Neuronal stem cell (in vitro differentiated cells): ENCODE measurements at regions not wholly inside any gene's neighbourhood (a gene's known extent, or its start where the extent isn't known, plus 50 kb on each side); places are given as distances from the start of the nearest gene placed in this dataset.
"Not testable (repeated sequence)": the region's sequence is repeated elsewhere in the genome, so short reads cannot be mapped to it uniquely, and the experiment has no call there.

Experiments
- DNase-seq: peaks from one replicate; pipeline ENCODE4 v3.0.0-alpha.2; 2013; ENCODE audit warnings: low spot score
- H2AFZ ChIP-seq: one replicate; pipeline ENCODE4 v1.6.1; 2013; ENCODE audit warnings: mild to moderate bottlenecking, low read length, inconsistent platforms
- H2AK5ac ChIP-seq: 2 replicates; pipeline ENCODE4 v1.6.1; 2013; ENCODE audit warnings: low read depth, mild to moderate bottlenecking, inconsistent platforms, low read length, moderate library complexity, mixed read lengths
- H2BK120ac ChIP-seq: 2 replicates; pipeline ENCODE4 v1.6.1; 2013; ENCODE audit warnings: low read depth, mild to moderate bottlenecking, inconsistent platforms, low read length, moderate library complexity, mixed read lengths
- H2BK12ac ChIP-seq: one replicate; pipeline ENCODE4 v1.6.1; 2013; ENCODE audit warnings: low read length, inconsistent platforms
- H2BK15ac ChIP-seq: 2 replicates; pipeline ENCODE4 v1.6.1; 2013; ENCODE audit warnings: mild to moderate bottlenecking, low read length, inconsistent platforms, mixed read lengths
- H2BK5ac ChIP-seq: one replicate; pipeline ENCODE4 v1.6.1; 2013; ENCODE audit warnings: inconsistent platforms, mild to moderate bottlenecking, low read length, moderate library complexity
- H3K14ac ChIP-seq: one replicate; pipeline ENCODE4 v1.6.1; 2013; ENCODE audit warnings: low read length, inconsistent platforms
- H3K18ac ChIP-seq: 2 replicates; pipeline ENCODE4 v1.6.1; 2013; ENCODE audit warnings: low read length, inconsistent platforms
- H3K23ac ChIP-seq: 2 replicates; pipeline ENCODE4 v1.6.1; 2013; ENCODE audit warnings: low read depth, mild to moderate bottlenecking, mixed read lengths, low read length, inconsistent platforms; ENCODE audit not compliant: poor library complexity
- H3K27ac ChIP-seq: replicated peaks from 3 replicates; pipeline ENCODE4 v1.5.1; 2013; ENCODE audit warnings: low read length, inconsistent platforms
- H3K27me3 ChIP-seq, 3 experiments: 2 replicates each; pipeline ENCODE4 v1.6.1; 2013; ENCODE audit warnings: low read length in 3 of 3, mild to moderate bottlenecking in 2 of 3, inconsistent platforms in 1 of 3, low read depth in 1 of 3, mixed read lengths in 1 of 3, moderate library complexity in 1 of 3; ENCODE audit not compliant: control insufficient read depth in 3 of 3, insufficient read depth in 3 of 3
- H3K36me3 ChIP-seq, 2 donors: replicated peaks in 1 of 2; 2 replicates each; pipeline ENCODE4 v1.6.1; 2013; ENCODE audit warnings: low read length in 2 of 2; ENCODE audit not compliant: control insufficient read depth in 2 of 2, insufficient read depth in 2 of 2
- H3K4ac ChIP-seq: 2 replicates; pipeline ENCODE4 v1.6.1; 2013; ENCODE audit warnings: inconsistent platforms, mild to moderate bottlenecking, low read length, moderate library complexity
- H3K4me1 ChIP-seq, 2 donors: 1 replicate in 1 of 2; 2 replicates in 1 of 2; pipeline ENCODE4 v1.6.1; 2013; ENCODE audit warnings: low read length in 2 of 2, low read depth in 1 of 2; ENCODE audit not compliant: control insufficient read depth in 2 of 2, insufficient read depth in 1 of 2
- H3K4me2 ChIP-seq: one replicate; pipeline ENCODE4 v1.6.1; 2013; ENCODE audit warnings: mild to moderate bottlenecking, low read length, inconsistent platforms; ENCODE audit not compliant: insufficient read depth, poor library complexity, severe bottlenecking
- H3K4me3 ChIP-seq, 2 donors: 2 replicates each; pipeline ENCODE4 v1.5.1; 2013; ENCODE audit warnings: low read length in 2 of 2, mild to moderate bottlenecking in 2 of 2, inconsistent platforms in 1 of 2, moderate library complexity in 1 of 2
- H3K79me1 ChIP-seq: one replicate; pipeline ENCODE4 v1.6.1; 2013; ENCODE audit warnings: low read depth, mild to moderate bottlenecking, inconsistent platforms, low read length, moderate library complexity
- H3K9ac ChIP-seq: one replicate; pipeline ENCODE4 v1.6.1; 2013; ENCODE audit warnings: mild to moderate bottlenecking, low read depth, low read length, inconsistent platforms; ENCODE audit not compliant: poor library complexity
- H3K9me3 ChIP-seq, 2 donors: replicated peaks in 1 of 2; 2 replicates each; pipeline versions ENCODE3 to v1.6.1; 2013; ENCODE audit warnings: low read length in 2 of 2, mild to moderate bottlenecking in 2 of 2, inconsistent platforms in 1 of 2, low read depth in 1 of 2, mixed read lengths in 1 of 2, moderate library complexity in 1 of 2; ENCODE audit not compliant: control insufficient read depth in 2 of 2, insufficient read depth in 1 of 2
- H4K8ac ChIP-seq: one replicate; pipeline ENCODE4 v1.6.1; 2013; ENCODE audit warnings: low read depth, mild to moderate bottlenecking, inconsistent platforms, low read length, moderate library complexity
- H4K91ac ChIP-seq: one replicate; pipeline ENCODE4 v1.6.1; 2013; ENCODE audit warnings: low read length, low read depth, mild to moderate bottlenecking, inconsistent platforms; ENCODE audit not compliant: poor library complexity
- WGBS, 2 donors: extraction: QIAGEN DNeasy Blood & Tissue Kit; methylation state at CpG; one replicate each; pipeline ENCODE4 v1.1.7; 2013; ENCODE audit warnings: missing lambda C conversion rate in 2 of 2, mixed read lengths in 1 of 2; ENCODE audit not compliant: insufficient read length in 2 of 2, insufficient replicate concordance in 1 of 2; ENCODE audit errors: extremely low coverage in 2 of 2; 5-methylcytosine and 5-hydroxymethylcytosine counted together

DNA sequence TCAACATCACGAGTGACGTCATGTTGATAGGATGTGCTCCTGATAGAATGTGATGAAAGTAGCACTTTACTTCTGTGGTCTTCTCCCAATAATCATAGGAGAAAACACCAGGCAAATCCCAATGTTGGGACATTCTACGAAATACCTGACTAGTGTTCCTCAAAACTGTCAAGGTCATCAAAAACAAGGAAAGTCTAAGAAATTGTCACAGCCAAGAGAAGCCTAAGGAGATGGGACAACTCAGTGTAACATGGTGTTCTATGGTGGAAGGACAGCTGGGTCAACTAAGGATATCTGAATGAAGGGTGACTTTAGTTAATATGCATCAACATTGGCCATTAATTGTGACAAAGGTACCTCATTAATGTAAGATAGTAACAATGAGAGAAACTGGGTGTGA, 180.0 kb upstream of the PLGLB2 start:
- WGBS, 2 donors, result no CpG with 5 or more reads among the region's 3 CpGs
- H2BK15ac ChIP-seq, H2AFZ ChIP-seq, H4K91ac ChIP-seq, H3K36me3 ChIP-seq, H2BK120ac ChIP-seq, H3K4ac ChIP-seq, H3K27me3 ChIP-seq, H3K4me3 ChIP-seq, DNase-seq, H2BK12ac ChIP-seq, H3K4me2 ChIP-seq, H3K27ac ChIP-seq, H3K9me3 ChIP-seq, H2AK5ac ChIP-seq, H3K14ac ChIP-seq, H3K4me1 ChIP-seq, H3K9ac ChIP-seq, H3K23ac ChIP-seq, H3K79me1 ChIP-seq, H3K18ac ChIP-seq, H2BK5ac ChIP-seq, H4K8ac ChIP-seq: not testable (repeated sequence)

DNA sequence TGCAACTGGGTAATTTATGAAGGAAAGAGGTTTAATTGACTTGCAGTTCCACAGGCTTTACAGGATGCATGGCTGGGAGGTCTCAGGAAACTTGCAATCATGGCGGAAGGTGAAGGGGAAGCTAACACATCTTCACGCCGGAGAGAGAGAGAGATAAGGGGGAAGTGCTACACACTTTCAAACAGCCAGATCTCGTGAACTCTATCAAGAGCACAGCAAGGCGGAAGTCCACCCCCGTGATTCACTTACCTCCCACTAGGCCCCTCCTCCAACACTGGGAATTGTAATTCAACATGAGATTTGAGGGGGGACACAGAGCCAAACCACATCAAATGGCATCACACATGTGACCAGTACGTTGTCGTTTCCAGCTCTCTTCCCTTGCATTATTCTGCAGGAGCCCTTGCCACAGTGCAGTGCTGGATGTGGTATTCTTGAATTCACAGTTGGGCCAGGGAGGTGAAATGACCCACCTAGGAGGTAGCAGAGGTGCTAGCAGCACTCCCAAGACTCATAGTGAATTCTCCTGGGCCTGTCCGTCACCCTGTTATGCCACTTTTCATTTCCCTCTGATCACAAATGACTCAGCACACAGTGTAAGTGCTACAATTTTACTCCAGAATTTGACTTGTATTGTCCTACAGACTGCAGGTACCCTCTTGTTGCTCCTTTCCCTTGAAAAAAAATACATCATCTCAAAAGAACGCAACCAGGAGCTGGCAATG, 179.2 kb upstream of the PLGLB2 start:
- not testable (repeated sequence) for H3K4me1 ChIP-seq, H3K4me3 ChIP-seq, H3K9ac ChIP-seq, H2BK12ac ChIP-seq, H3K4me2 ChIP-seq, H4K91ac ChIP-seq, H2BK5ac ChIP-seq, H2BK15ac ChIP-seq, H3K4ac ChIP-seq, H4K8ac ChIP-seq, DNase-seq, H3K9me3 ChIP-seq, H3K79me1 ChIP-seq, H2AFZ ChIP-seq, H3K23ac ChIP-seq, H3K27ac ChIP-seq, H3K27me3 ChIP-seq, H3K36me3 ChIP-seq, H3K14ac ChIP-seq, H3K18ac ChIP-seq, H2BK120ac ChIP-seq, H2AK5ac ChIP-seq
- no CpG with 5 or more reads among the region's 10 CpGs for WGBS, 2 donors

DNA sequence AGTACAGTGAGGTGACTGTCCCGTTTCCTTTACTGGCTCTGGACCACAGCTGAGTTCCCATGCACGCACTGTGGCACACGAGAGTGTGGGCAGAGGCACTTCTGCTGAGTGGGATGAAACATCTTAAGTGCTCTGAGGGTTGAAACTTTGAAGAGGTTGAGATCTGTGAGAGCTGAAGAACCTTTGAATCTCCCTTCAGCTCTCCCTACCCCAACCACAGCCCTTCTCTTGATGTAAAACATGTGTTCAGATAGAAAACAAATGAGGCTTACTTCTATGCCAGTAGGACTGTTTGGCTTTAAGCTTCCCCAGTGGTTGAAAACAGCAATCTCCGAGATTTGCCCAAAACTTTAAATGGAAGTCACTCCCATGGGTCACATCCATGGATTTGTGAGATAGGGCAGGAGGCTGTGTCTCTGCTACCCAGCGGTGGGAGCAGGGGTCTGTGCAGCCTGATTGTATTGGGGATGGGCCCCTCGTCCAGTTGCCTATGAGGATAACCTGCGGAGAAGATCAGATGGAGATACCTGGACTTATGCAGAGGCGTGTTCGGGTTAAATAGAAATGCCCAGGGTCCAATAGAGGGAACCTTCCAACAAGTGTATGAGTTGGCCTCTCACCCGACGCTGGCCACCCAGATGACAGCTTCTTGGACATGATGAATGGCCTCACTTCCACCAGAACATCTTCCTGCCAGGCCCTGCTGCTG, 178.0 kb upstream of the PLGLB2 start:
- H3K18ac ChIP-seq, H2BK12ac ChIP-seq, H2AFZ ChIP-seq, H3K27me3 ChIP-seq, H3K36me3 ChIP-seq, H3K9ac ChIP-seq, H2BK120ac ChIP-seq, H3K14ac ChIP-seq, H2BK5ac ChIP-seq, DNase-seq, H2AK5ac ChIP-seq, H3K79me1 ChIP-seq, H3K27ac ChIP-seq, H3K4ac ChIP-seq, H4K8ac ChIP-seq, H3K23ac ChIP-seq, H3K9me3 ChIP-seq, H3K4me1 ChIP-seq, H3K4me3 ChIP-seq, H4K91ac ChIP-seq, H2BK15ac ChIP-seq, H3K4me2 ChIP-seq: not testable (repeated sequence)
- no CpG with 5 or more reads among the region's 11 CpGs for WGBS, 2 donors

DNA sequence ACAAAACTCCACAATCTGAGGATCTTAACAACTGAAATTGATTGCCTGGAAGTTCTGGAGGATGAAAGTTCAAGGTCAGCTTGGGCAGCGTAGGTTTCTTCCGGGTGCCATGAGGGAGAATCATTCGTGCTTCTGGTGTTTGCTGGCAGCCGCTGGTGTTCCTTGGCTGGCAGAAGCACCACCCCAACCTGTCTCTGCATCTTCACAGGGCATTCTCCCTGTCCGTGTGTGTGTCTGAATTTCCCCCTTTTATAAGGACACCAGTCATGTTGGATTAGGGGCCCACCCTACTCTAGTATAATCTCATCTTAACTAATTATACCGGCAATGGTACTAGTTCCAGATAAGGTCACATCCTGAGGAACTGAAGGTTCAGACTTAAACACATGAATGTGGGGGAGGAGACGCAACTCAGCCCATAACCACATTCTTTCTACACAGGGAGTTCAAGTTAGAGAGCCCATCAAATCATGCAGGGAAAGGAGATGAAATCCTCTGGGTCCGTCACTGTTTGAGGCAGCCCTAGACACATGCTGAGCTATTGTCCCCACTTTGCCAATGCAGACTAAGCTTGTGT, 175.9 kb upstream of the PLGLB2 start:
- not testable (repeated sequence) for H2AFZ ChIP-seq, H2BK12ac ChIP-seq, H3K9ac ChIP-seq, H3K14ac ChIP-seq, H3K9me3 ChIP-seq, H3K4me1 ChIP-seq, H4K8ac ChIP-seq, H3K18ac ChIP-seq, H3K79me1 ChIP-seq, DNase-seq, H2BK15ac ChIP-seq, H3K4ac ChIP-seq, H3K36me3 ChIP-seq, H4K91ac ChIP-seq, H3K27me3 ChIP-seq, H3K27ac ChIP-seq, H2BK5ac ChIP-seq, H3K4me2 ChIP-seq, H3K4me3 ChIP-seq, H2BK120ac ChIP-seq, H3K23ac ChIP-seq, H2AK5ac ChIP-seq
- no CpG with 5 or more reads among the region's 8 CpGs for WGBS, 2 donors
